NB4 (cell line): ENCODE measurements at regions not wholly inside any gene's neighbourhood (a gene's known extent, or its start where the extent isn't known, plus 50 kb on each side); places are given as distances from the start of the nearest gene placed in this dataset.

Source experiments
- DNase-seq: peaks from one replicate; pipeline ENCODE4 v3.0.0; 2010; ENCODE audit warnings: low read depth
- H3K4me3 ChIP-seq: one replicate; pipeline ENCODE4 v1.5.1; 2011; ENCODE audit warnings: mild to moderate bottlenecking, low read depth, low read length, moderate library complexity
- CTCF ChIP-seq: IDR thresholded peaks from one replicate; pipeline ENCODE4 v1.5.1; 2012; ENCODE audit warnings: low read depth, low read length
- MAX ChIP-seq: IDR thresholded peaks from 2 replicates; pipeline ENCODE4 v1.6.1; 2011; ENCODE audit warnings: low read depth, low read length
- MYC ChIP-seq: IDR thresholded peaks from 2 replicates; pipeline ENCODE4 v1.6.1; 2011; ENCODE audit warnings: low read depth, low read length
- POLR2A ChIP-seq: IDR thresholded peaks from 2 replicates; pipeline ENCODE4 v1.6.1; 2011; ENCODE audit warnings: mild to moderate bottlenecking; ENCODE audit not compliant: insufficient read length; ENCODE audit errors: extremely low read depth

DNA sequence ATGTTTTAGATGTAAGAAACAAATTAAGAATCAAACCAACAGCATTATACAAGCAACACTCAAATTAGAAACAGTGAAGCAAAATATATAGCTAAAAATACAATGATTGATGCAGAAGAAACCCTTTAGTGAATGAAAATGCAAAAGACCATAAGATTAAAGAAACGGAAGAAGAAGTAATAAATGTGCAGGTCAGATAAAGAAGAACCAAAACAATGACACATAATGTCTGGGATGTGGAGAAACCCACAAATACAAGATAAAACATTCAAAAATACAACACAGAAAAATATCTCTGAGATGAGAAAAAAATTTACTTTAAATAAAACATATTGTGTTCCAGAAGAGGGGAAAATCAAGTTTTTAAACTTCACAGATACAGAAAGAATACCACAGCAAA is 73.4 kb upstream of the AVPR1A start:
- no peak overlapping the region for H3K4me3 ChIP-seq
- no peak for DNase-seq
- TF ChIP-seq MYC: no peak
- TF ChIP-seq CTCF: no peak
- no peak for TF ChIP-seq POLR2A
- TF ChIP-seq MAX: no peak

- no peak for DNase-seq
- no peak for TF ChIP-seq MYC
- no peak for TF ChIP-seq CTCF
- no peak for TF ChIP-seq MAX
- TF ChIP-seq POLR2A: no peak
- H3K4me3 ChIP-seq: no peak overlapping the region
Measured at GRCh38 chr12:63223128-63223527, 72.1 kb upstream of the AVPR1A start.

DNA sequence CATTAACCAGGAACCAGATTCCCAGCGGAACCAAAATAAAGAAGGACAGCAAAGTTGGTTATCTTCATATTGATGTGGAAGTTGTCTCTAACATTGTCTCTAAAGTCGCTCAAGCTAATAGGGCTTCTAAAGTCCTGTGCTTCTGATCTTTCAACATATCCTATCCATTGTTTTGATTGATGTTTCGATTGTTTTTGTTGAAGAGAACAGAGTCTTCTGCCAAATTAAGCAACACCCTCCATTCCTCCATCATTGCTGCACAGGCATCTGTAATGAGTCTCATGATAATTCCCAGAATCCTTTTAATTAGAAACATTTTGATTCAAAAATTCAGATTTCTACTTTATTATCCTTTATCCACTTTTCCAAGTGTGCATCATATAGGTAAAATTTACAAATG is 71.6 kb upstream of the AVPR1A start:
- TF ChIP-seq MAX: no peak
- no peak for TF ChIP-seq MYC
- TF ChIP-seq CTCF: no peak
- no peak for TF ChIP-seq POLR2A
- H3K4me3 ChIP-seq: no peak overlapping the region
- DNase-seq: no peak

DNA sequence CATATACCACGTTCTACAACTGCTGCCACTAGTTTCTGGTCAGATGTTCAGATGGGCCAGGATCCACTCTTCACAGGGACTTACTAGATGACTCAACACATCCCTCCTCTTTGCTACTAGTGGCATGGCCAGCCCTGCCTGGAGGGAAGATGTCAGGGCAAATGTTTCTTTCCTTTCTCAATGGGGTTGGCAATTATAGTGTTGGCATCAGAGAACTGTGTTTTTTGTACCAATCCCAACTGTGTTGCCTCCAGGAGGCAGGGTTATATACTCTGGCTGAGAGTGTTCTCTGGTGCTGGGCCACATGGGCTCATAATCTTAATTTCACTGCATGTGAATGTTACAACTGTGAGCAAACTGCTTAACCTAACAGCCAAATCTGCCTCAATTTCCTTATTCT is 69.9 kb upstream of the AVPR1A start:
- H3K4me3 ChIP-seq: no peak overlapping the region
- no peak for TF ChIP-seq MAX
- TF ChIP-seq POLR2A: no peak
- no peak for TF ChIP-seq MYC
- TF ChIP-seq CTCF: no peak
- no peak for DNase-seq

DNA sequence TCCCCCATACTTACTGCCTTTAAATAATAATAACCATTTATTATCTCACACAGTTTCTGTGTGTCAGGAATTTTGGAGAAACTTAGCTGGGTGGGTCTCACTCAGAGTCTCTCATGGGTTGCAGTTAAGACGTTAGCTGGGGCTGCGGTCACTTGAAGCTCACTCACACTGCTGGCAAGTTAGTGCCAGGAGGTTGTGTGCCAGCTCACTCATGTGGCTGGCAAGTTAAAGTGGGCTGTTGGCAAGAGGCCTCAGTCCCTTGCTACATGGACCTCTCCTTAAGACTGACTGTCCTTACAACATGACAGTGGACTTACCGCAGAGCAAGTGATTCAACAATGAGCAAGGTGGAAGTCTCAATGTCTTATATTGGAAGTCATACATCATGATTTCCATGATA is 61.3 kb upstream of the AVPR1A start:
- no peak for TF ChIP-seq CTCF
- no peak for TF ChIP-seq MAX
- no peak for TF ChIP-seq MYC
- TF ChIP-seq POLR2A: no peak
- no peak for DNase-seq

DNA sequence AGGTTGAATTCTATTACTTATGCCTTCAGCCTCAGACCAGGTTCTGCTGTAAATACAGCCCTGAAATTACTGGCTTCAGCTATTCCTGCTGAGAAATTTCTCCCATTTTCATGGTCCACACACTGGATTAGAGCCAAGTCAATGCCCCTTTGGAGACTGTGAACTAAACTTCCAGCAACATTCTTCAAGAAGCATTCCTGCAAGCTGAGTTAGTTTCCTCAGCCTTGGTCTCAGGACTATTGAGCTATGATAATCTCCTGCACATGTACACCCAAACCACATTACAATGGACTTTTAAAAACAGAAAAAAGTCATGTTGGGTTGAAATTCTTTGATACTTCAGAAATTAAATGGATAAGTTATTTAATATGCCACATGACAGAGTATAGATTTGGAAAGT is 58.0 kb upstream of the AVPR1A start:
- no peak for TF ChIP-seq CTCF
- H3K4me3 ChIP-seq: no peak overlapping the region
- DNase-seq: no peak

More for the DNA sequence above, 61.3 kb upstream of the AVPR1A start:
- no peak overlapping the region for H3K4me3 ChIP-seq
